ENCODE measurements at regions not wholly inside any gene's neighbourhood (a gene's known extent, or its start where the extent isn't known, plus 50 kb on each side); places are given as distances from the start of the nearest gene placed in this dataset.

- TF ChIP-seq CTCF (IDR thresholded peaks at IDR 0.05; ENCODE audit: low read depth, low read length, poor library complexity, severe bottlenecking) = no peak
- TF ChIP-seq EZH2phosphoT487 (IDR thresholded peaks at IDR 0.05; ENCODE audit: borderline replicate concordance, low read length) = no peak
Measured at GRCh38 chr1:185419718-185420117, 102.7 kb upstream of the IVNS1ABP start.
